HCT116 (cell line): ENCODE measurements at regions not wholly inside any gene's neighbourhood (a gene's known extent, or its start where the extent isn't known, plus 50 kb on each side); places are given as distances from the start of the nearest gene placed in this dataset.
"Not testable (repeated sequence)": the region's sequence is repeated elsewhere in the genome, so short reads cannot be mapped to it uniquely, and the experiment has no call there.

Experiments
- ATAC-seq: fragments of 200-7000 bp; cut with Tn5 transposase; 2 replicates; pipeline ENCODE4 v1.9.1; 2020; ENCODE audit warnings: mild to moderate bottlenecking, moderate library complexity
- BruUV-seq: library from RNA; stranded (reverse); fragments of 400-500 nt; replicated peaks from 2 replicates; lab custom pipeline; 2021; lab: Mats Ljungman, UMichigan
- CTCF ChIA-PET: fragments of 300-600 bp; sonication (Branson Sonifier 250); formaldehyde crosslinking; loops from one replicate; lab custom pipeline; 2021; ENCODE audit warnings: antibody characterized with exemption; lab: Charles Lee
- POLR2A ChIA-PET: fragments of 300-600, 350-600 bp; sonication (Branson Sonifier 250); formaldehyde crosslinking; loops from one replicate; lab custom pipeline; 2021; ENCODE audit warnings: antibody characterized with exemption; lab: Charles Lee
- RAD21 ChIA-PET, 2 experiments: fragments of 300-600 bp; sonication (Branson Sonifier 250); formaldehyde crosslinking; loops; one replicate each; lab custom pipeline; 2023; ENCODE audit warnings: low total read pairs in 2 of 2; ENCODE audit not compliant: uncharacterized antibody in 2 of 2, unreplicated experiment in 2 of 2, low non-redundant PET in 1 of 2; lab: Charles Lee
- DNase-seq: peaks from one replicate; pipeline ENCODE4 v3.0.0-alpha.2; 2010; ENCODE audit warnings: low read depth, low spot score
- H2AFZ ChIP-seq: fragments of 200-600 bp; shearing (Covaris generic), sonication (generic); 2 replicates; pipeline ENCODE4 v1.6.1; 2017; ENCODE audit warnings: low read depth, mixed run types, mixed read lengths, antibody characterized with exemption, low read length; ENCODE audit not compliant: poor library complexity, severe bottlenecking
- H3K27ac ChIP-seq: 2 replicates; pipeline ENCODE4 v1.5.1; 2012; ENCODE audit warnings: low read depth, low read length
- H3K27me3 ChIP-seq: fragments of 200-600 bp; sonication (generic); 2 replicates; pipeline ENCODE4 v1.6.1; 2016; ENCODE audit warnings: mixed run types, low read length, mixed read lengths; ENCODE audit not compliant: insufficient read depth
- H3K36me3 ChIP-seq, 2 experiments: fragments of 200-500 bp in 1 of 2; fragments of 200-600 bp in 1 of 2; sonication (Bioruptor generic) in 1 of 2; sonication (generic) in 1 of 2; 2 replicates each; pipeline versions ENCODE4 v1.5.1 to v1.6.1; 2014 to 2016; ENCODE audit warnings: low read length in 2 of 2, inconsistent platforms in 1 of 2, mixed read lengths in 1 of 2, mixed run types in 1 of 2; ENCODE audit not compliant: insufficient read depth in 2 of 2, control insufficient read depth in 1 of 2
- H3K4me1 ChIP-seq, 2 experiments: fragments of 200-600 bp in 1 of 2; sonication (generic) in 1 of 2; 2 replicates each; pipeline versions ENCODE4 v1.5.1 to v1.6.1; 2012 to 2017; ENCODE audit warnings: low read length in 2 of 2, inconsistent platforms in 1 of 2, mild to moderate bottlenecking in 1 of 2, mixed read lengths in 1 of 2, mixed run types in 1 of 2, moderate library complexity in 1 of 2; ENCODE audit not compliant: insufficient read depth in 2 of 2, control insufficient read depth in 1 of 2
- H3K4me2 ChIP-seq: fragments of 200-600 bp; sonication (generic); 2 replicates; pipeline ENCODE4 v1.6.1; 2017; ENCODE audit warnings: mixed run types, low read length, mixed read lengths
- H3K4me3 ChIP-seq, 2 experiments: fragments of 200-600 bp in 1 of 2; sonication (generic) in 1 of 2; replicated peaks in 1 of 2; 2 replicates each; pipeline ENCODE4 v1.5.1; 2011 to 2016; ENCODE audit warnings: low read length in 2 of 2, control low read depth in 1 of 2, low read depth in 1 of 2, mild to moderate bottlenecking in 1 of 2, mixed read lengths in 1 of 2, mixed run types in 1 of 2
- H3K79me2 ChIP-seq: fragments of 200-600 bp; sonication (generic); 2 replicates; pipeline ENCODE4 v1.6.1; 2017; ENCODE audit warnings: mild to moderate bottlenecking, mixed run types, low read length, moderate library complexity, mixed read lengths; ENCODE audit not compliant: insufficient read depth
- H3K9ac ChIP-seq: fragments of 200-600 bp; sonication (generic); 2 replicates; pipeline ENCODE4 v1.6.1; 2016; ENCODE audit warnings: low read length, mixed read lengths
- H3K9me2 ChIP-seq: fragments of 200-600 bp; sonication (generic), shearing (Covaris generic); 2 replicates; pipeline ENCODE4 v1.6.1; 2017; ENCODE audit warnings: mixed run types, mild to moderate bottlenecking, moderate library complexity; ENCODE audit not compliant: insufficient read depth
- H3K9me3 ChIP-seq, 2 experiments: fragments of 200-500 bp in 1 of 2; fragments of 200-600 bp in 1 of 2; sonication (Bioruptor generic) in 1 of 2; sonication (generic) in 1 of 2; 2 replicates each; pipeline ENCODE4 v1.6.1; 2014 to 2017; ENCODE audit warnings: low read length in 2 of 2, mixed read lengths in 2 of 2, inconsistent platforms in 1 of 2, low read depth in 1 of 2, mild to moderate bottlenecking in 1 of 2, mixed run types in 1 of 2, moderate library complexity in 1 of 2; ENCODE audit not compliant: control insufficient read depth in 1 of 2, insufficient read depth in 1 of 2
- H4K20me1 ChIP-seq: fragments of 200-600 bp; sonication (generic), shearing (Covaris generic); 2 replicates; pipeline ENCODE4 v1.6.1; 2017; ENCODE audit warnings: mixed run types, mild to moderate bottlenecking, moderate library complexity; ENCODE audit not compliant: insufficient read depth
- ATF3 ChIP-seq: IDR thresholded peaks from 2 replicates; pipeline ENCODE4 v1.6.1; 2012
- CEBPB ChIP-seq: IDR thresholded peaks from 2 replicates; pipeline ENCODE4 v1.6.1; 2012; ENCODE audit warnings: low read depth
- EGR1 ChIP-seq: IDR thresholded peaks from 2 replicates; pipeline ENCODE4 v1.6.1; 2012; ENCODE audit warnings: low read depth
- EZH2 ChIP-seq: fragments of 200-600 bp; sonication (generic); IDR thresholded peaks from 2 replicates; pipeline ENCODE4 v1.6.1; 2017; ENCODE audit warnings: antibody characterized with exemption, mixed run types
- SIN3A ChIP-seq: IDR thresholded peaks from 2 replicates; pipeline ENCODE4 v1.6.1; 2012; ENCODE audit warnings: low read depth
- SP1 ChIP-seq: IDR thresholded peaks from 2 replicates; pipeline ENCODE4 v1.6.1; 2012; ENCODE audit warnings: low read depth
- SRF ChIP-seq: IDR thresholded peaks from 2 replicates; pipeline ENCODE4 v1.6.1; 2012; ENCODE audit warnings: low read depth
- YY1 ChIP-seq: IDR thresholded peaks from 2 replicates; pipeline ENCODE4 v1.6.1; 2011; ENCODE audit warnings: low read length, low read depth, moderate library complexity, mild to moderate bottlenecking; ENCODE audit not compliant: insufficient replicate concordance; ENCODE audit errors: extremely low read depth
- ZFX ChIP-seq: fragments of 450-650 bp; IDR thresholded peaks from 2 replicates; pipeline ENCODE4 v1.6.1; 2017
- intact Hi-C: fragments of 100-400 bp; cut with micrococcal nuclease; formaldehyde crosslinking; loops from 2 replicates; pipeline ENCODE4 v1.10.0; 2022

GRCh38 chr18:38747153-38747552 lies 1181.6 kb upstream of the CELF4 start:
- H3K9me3 ChIP-seq = peaks cover 0 to 6% of the 10 kb centered on the region in 2 experiments; a peak in 1 of 4 replicates
- POLR2A ChIA-PET = no interaction called here
- H2AFZ ChIP-seq = no peak overlapping the region
- no peak overlapping the region for H3K4me3 ChIP-seq
- no peak for TF ChIP-seq SP1
- no peak for TF ChIP-seq ZFX
- TF ChIP-seq, all 23 proteins: peak for 0
- no peaks in the 10 kb centered on the region for H3K4me1 ChIP-seq
- no peaks in the 10 kb centered on the region for H3K79me2 ChIP-seq
- no peaks in the 10 kb centered on the region for H3K27me3 ChIP-seq
- H4K20me1 ChIP-seq = no peaks in the 10 kb centered on the region
- intact Hi-C loops = no loop called here
- H3K9ac ChIP-seq = no peak overlapping the region
- no TSS peak for BruUV-seq
- ChIA-PET CTCF (no interaction called here), RAD21 (no interaction called here)
- H3K9me2 ChIP-seq = no peaks in the 10 kb centered on the region
- H3K27ac ChIP-seq = no peak overlapping the region
- no peaks in the 10 kb centered on the region for H3K36me3 ChIP-seq
- no peak overlapping the region for H3K4me2 ChIP-seq
- ATAC-seq (no peak), DNase-seq (no peak)

- H3K27me3 ChIP-seq, H3K4me3 ChIP-seq, RAD21 ChIA-PET, POLR2A ChIA-PET, H3K4me2 ChIP-seq, H3K4me1 ChIP-seq, H2AFZ ChIP-seq, CTCF ChIA-PET, DNase-seq, H3K9ac ChIP-seq, intact Hi-C loops, H3K9me2 ChIP-seq, ATAC-seq, H3K27ac ChIP-seq, H3K36me3 ChIP-seq, H3K9me3 ChIP-seq, BruUV-seq, H3K79me2 ChIP-seq, H4K20me1 ChIP-seq: not testable (repeated sequence)
Observed at GRCh38 chr18:38720181-38720580, 1154.6 kb upstream of the CELF4 start.

DNA sequence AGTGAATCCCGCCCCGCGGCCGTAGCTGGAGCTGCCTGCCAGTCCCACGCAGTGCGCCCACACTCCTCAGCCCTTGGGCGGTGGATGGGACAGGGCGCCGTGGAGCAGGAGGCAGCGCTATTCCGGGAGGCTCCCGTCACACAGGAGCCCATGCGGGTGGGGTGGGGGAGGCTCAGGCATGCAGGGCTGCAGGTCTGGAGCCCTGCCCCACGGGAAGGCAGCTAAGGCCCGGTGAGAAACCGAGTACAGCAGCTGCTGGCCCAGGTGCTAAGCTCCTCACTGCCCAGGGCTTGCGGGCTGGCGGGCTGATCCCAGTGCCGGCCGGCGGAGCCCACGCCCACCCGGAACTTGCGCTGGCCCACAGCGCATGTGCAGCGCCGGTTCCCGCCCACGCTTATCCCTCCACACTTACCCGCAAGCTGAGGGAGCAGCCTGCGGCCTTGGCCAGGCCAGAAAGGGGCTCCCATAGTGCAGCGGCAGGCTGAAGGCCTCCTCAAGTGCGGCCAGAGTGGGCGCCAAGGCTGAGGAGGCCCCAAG lies 1152.8 kb upstream of the CELF4 start:
- no peak overlapping the region for H3K4me2 ChIP-seq
- no TSS peak for BruUV-seq
- ATAC-seq = no peak
- TF ChIP-seq EGR1 (no peak), CEBPB (no peak), SP1 (no peak), EZH2 (no peak), SRF (no peak), SIN3A (no peak), YY1 (no peak), ATF3 (no peak), ZFX (no peak)
- TF ChIP-seq, all 23 proteins: peak for 0
- no peak overlapping the region for H3K4me3 ChIP-seq
- POLR2A ChIA-PET = no interaction called here
- RAD21 ChIA-PET = no interaction called here
- H3K9ac ChIP-seq = no peak overlapping the region
- intact Hi-C loops = no loop called here
- CTCF ChIA-PET = no interaction called here
- DNase-seq = no peak
- no peaks in the 10 kb centered on the region for H3K27me3 ChIP-seq
- no peaks in the 10 kb centered on the region for H3K4me1 ChIP-seq
- no peak overlapping the region for H3K27ac ChIP-seq
- no peaks in the 10 kb centered on the region; a peak in 1 of 4 replicates for H3K9me3 ChIP-seq
- H3K79me2 ChIP-seq = no peaks in the 10 kb centered on the region
- no peak overlapping the region for H2AFZ ChIP-seq
- no peaks in the 10 kb centered on the region for H4K20me1 ChIP-seq
- no peaks in the 10 kb centered on the region for H3K9me2 ChIP-seq
- no peaks in the 10 kb centered on the region for H3K36me3 ChIP-seq
